Liver (tissue), 8 donors: ENCODE measurements at regions not wholly inside any gene's neighbourhood (a gene's known extent, or its start where the extent isn't known, plus 50 kb on each side); places are given as distances from the start of the nearest gene placed in this dataset.

Experiments
- DNase-seq: peaks from one replicate; pipeline ENCODE4 v3.0.0-alpha.2; 2017; ENCODE audit warnings: low spot score
- H3K27ac ChIP-seq, 2 donors: one replicate each; pipeline ENCODE4 v1.7.0; 2013; ENCODE audit warnings: inconsistent platforms in 2 of 2, low read length in 2 of 2, control low read depth in 1 of 2, low read depth in 1 of 2, mild to moderate bottlenecking in 1 of 2
- H3K27me3 ChIP-seq, 4 donors: one replicate each; pipeline versions ENCODE4 v1.6.1 to v1.7.0; 2013; ENCODE audit warnings: low read length in 3 of 4, inconsistent platforms in 1 of 4, mild to moderate bottlenecking in 1 of 4, moderate library complexity in 1 of 4; ENCODE audit not compliant: control insufficient read depth in 4 of 4, insufficient read depth in 4 of 4
- H3K36me3 ChIP-seq, 4 donors: one replicate each; pipeline versions ENCODE4 v1.6.1 to v1.7.0; 2013; ENCODE audit warnings: low read length in 3 of 4, mild to moderate bottlenecking in 3 of 4, low read depth in 1 of 4, moderate library complexity in 1 of 4; ENCODE audit not compliant: control insufficient read depth in 4 of 4, insufficient read depth in 3 of 4
- H3K4me1 ChIP-seq, 4 donors: one replicate each; pipeline versions ENCODE4 v1.6.1 to v1.7.0; 2013; ENCODE audit warnings: low read length in 3 of 4, mild to moderate bottlenecking in 3 of 4, moderate library complexity in 1 of 4; ENCODE audit not compliant: control insufficient read depth in 4 of 4, insufficient read depth in 4 of 4
- H3K4me3 ChIP-seq, 3 donors: one replicate each; pipeline versions ENCODE4 v1.6.1 to v1.7.0; 2013; ENCODE audit warnings: low read length in 3 of 3, control low read depth in 1 of 3, low read depth in 1 of 3, mild to moderate bottlenecking in 1 of 3
- H3K9ac ChIP-seq, 2 donors: one replicate each; pipeline ENCODE4 v1.7.0; 2013; ENCODE audit warnings: low read length in 2 of 2, mild to moderate bottlenecking in 2 of 2, moderate library complexity in 2 of 2, control low read depth in 1 of 2, low read depth in 1 of 2
- H3K9me3 ChIP-seq, 4 donors: one replicate each; pipeline versions ENCODE4 v1.6.1 to v1.7.0; 2013; ENCODE audit warnings: low read length in 3 of 4; ENCODE audit not compliant: control insufficient read depth in 4 of 4
- ATF3 ChIP-seq: IDR thresholded peaks from 2 replicates; pipeline ENCODE4 v1.6.1; 2016; ENCODE audit warnings: antibody characterized with exemption
- CTCF ChIP-seq: fragments of 150-350 bp; IDR thresholded peaks from 2 replicates; pipeline ENCODE4 v1.5.1; 2017; ENCODE audit warnings: improper control_type of control experiment, low read depth, low read length; ENCODE audit not compliant: missing input control
- FOXA1 ChIP-seq: IDR thresholded peaks from 2 replicates; pipeline ENCODE4 v1.6.1; 2016; ENCODE audit warnings: antibody characterized with exemption
- FOXA2 ChIP-seq: IDR thresholded peaks from 2 replicates; pipeline ENCODE4 v1.6.1; 2016; ENCODE audit warnings: antibody characterized with exemption
- GABPA ChIP-seq, 2 donors: IDR thresholded peaks in 1 of 2; conservative IDR thresholded peaks in 1 of 2; 2 replicates each; pipeline ENCODE4 v1.6.1; 2016; ENCODE audit warnings: antibody characterized with exemption in 2 of 2, mild to moderate bottlenecking in 1 of 2, moderate library complexity in 1 of 2
- HNF4A ChIP-seq, 2 donors: conservative IDR thresholded peaks; 2 replicates each; pipeline ENCODE4 v1.6.1; 2016; ENCODE audit warnings: antibody characterized with exemption in 2 of 2, mild to moderate bottlenecking in 2 of 2
- HNF4G ChIP-seq: IDR thresholded peaks from 2 replicates; pipeline ENCODE4 v1.6.1; 2016; ENCODE audit warnings: antibody characterized with exemption
- JUND ChIP-seq, 2 donors: IDR thresholded peaks; 2 replicates each; pipeline ENCODE4 v1.6.1; 2016; ENCODE audit warnings: antibody characterized with exemption in 2 of 2
- NR2F2 ChIP-seq: IDR thresholded peaks from 2 replicates; pipeline ENCODE4 v1.6.1; 2016; ENCODE audit warnings: antibody characterized with exemption
- RAD21 ChIP-seq, 2 donors: IDR thresholded peaks; 2 replicates each; pipeline ENCODE4 v1.6.1; 2016; ENCODE audit warnings: antibody characterized with exemption in 2 of 2, mild to moderate bottlenecking in 2 of 2
- RXRA ChIP-seq, 2 donors: IDR thresholded peaks; 2 replicates each; pipeline ENCODE4 v1.6.1; 2017 to 2018; ENCODE audit warnings: antibody characterized with exemption in 2 of 2, mild to moderate bottlenecking in 1 of 2
- TAF1 ChIP-seq: conservative IDR thresholded peaks from 2 replicates; pipeline ENCODE4 v1.6.1; 2016; ENCODE audit warnings: antibody characterized with exemption, mild to moderate bottlenecking
- YY1 ChIP-seq: IDR thresholded peaks from 2 replicates; pipeline ENCODE4 v1.6.1; 2016; ENCODE audit warnings: antibody characterized with exemption, mild to moderate bottlenecking
- WGBS: extraction: QIAGEN DNeasy Blood & Tissue Kit; methylation state at CpG from one replicate; pipeline ENCODE4 v1.1.7; 2013; 5-methylcytosine and 5-hydroxymethylcytosine counted together
- TF ChIP-seq, protein P1 (sequence below): IDR thresholded peaks from 2 replicates; pipeline ENCODE4 v1.6.1; 2016; ENCODE audit warnings: antibody characterized with exemption
- TF ChIP-seq, protein P2 (sequence below): IDR thresholded peaks from 2 replicates; pipeline ENCODE4 v1.6.1; 2016; ENCODE audit warnings: antibody characterized with exemption
- TF ChIP-seq, protein P3 (sequence below): IDR thresholded peaks from 2 replicates; pipeline ENCODE4 v1.6.1; 2016; ENCODE audit warnings: antibody characterized with exemption, mild to moderate bottlenecking
- donor health status: healthy.
- donor health status: healthy.
- donor health status: healthy.
- donor health status: healthy.
- donor health status: healthy.

- no peak overlapping the region for H3K9ac ChIP-seq
- no peaks in the 10 kb centered on the region for H3K36me3 ChIP-seq
- no peaks in the 10 kb centered on the region for H3K4me1 ChIP-seq
- no peaks in the 10 kb centered on the region for H3K9me3 ChIP-seq
- DNase-seq: no peak
- H3K27ac ChIP-seq: no peak overlapping the region
- TF ChIP-seq, protein P1, sequence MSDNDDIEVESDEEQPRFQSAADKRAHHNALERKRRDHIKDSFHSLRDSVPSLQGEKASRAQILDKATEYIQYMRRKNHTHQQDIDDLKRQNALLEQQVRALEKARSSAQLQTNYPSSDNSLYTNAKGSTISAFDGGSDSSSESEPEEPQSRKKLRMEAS: no peak
- TF ChIP-seq HNF4G (no peak), JUND (IDR thresholded peaks at IDR 0.05) (no peak), TAF1 (no peak), HNF4A (conservative IDR thresholded peaks at IDR 0.05) (no peak), CTCF (no peak), RAD21 (IDR thresholded peaks at IDR 0.05) (no peak), ATF3 (no peak), GABPA (IDR thresholded peaks at IDR 0.05 in 1 of 2, conservative IDR thresholded peaks at IDR 0.05 in 1 of 2) (no peak), FOXA1 (no peak), RXRA (IDR thresholded peaks at IDR 0.05) (no peak), YY1 (no peak), FOXA2 (no peak), NR2F2 (no peak)
- TF ChIP-seq, protein P2, sequence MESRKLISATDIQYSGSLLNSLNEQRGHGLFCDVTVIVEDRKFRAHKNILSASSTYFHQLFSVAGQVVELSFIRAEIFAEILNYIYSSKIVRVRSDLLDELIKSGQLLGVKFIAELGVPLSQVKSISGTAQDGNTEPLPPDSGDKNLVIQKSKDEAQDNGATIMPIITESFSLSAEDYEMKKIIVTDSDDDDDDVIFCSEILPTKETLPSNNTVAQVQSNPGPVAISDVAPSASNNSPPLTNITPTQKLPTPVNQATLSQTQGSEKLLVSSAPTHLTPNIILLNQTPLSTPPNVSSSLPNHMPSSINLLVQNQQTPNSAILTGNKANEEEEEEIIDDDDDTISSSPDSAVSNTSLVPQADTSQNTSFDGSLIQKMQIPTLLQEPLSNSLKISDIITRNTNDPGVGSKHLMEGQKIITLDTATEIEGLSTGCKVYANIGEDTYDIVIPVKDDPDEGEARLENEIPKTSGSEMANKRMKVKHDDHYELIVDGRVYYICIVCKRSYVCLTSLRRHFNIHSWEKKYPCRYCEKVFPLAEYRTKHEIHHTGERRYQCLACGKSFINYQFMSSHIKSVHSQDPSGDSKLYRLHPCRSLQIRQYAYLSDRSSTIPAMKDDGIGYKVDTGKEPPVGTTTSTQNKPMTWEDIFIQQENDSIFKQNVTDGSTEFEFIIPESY: no peak
- TF ChIP-seq, protein P3, sequence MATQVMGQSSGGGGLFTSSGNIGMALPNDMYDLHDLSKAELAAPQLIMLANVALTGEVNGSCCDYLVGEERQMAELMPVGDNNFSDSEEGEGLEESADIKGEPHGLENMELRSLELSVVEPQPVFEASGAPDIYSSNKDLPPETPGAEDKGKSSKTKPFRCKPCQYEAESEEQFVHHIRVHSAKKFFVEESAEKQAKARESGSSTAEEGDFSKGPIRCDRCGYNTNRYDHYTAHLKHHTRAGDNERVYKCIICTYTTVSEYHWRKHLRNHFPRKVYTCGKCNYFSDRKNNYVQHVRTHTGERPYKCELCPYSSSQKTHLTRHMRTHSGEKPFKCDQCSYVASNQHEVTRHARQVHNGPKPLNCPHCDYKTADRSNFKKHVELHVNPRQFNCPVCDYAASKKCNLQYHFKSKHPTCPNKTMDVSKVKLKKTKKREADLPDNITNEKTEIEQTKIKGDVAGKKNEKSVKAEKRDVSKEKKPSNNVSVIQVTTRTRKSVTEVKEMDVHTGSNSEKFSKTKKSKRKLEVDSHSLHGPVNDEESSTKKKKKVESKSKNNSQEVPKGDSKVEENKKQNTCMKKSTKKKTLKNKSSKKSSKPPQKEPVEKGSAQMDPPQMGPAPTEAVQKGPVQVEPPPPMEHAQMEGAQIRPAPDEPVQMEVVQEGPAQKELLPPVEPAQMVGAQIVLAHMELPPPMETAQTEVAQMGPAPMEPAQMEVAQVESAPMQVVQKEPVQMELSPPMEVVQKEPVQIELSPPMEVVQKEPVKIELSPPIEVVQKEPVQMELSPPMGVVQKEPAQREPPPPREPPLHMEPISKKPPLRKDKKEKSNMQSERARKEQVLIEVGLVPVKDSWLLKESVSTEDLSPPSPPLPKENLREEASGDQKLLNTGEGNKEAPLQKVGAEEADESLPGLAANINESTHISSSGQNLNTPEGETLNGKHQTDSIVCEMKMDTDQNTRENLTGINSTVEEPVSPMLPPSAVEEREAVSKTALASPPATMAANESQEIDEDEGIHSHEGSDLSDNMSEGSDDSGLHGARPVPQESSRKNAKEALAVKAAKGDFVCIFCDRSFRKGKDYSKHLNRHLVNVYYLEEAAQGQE: no peak
- WGBS: 93% methylated on average over 3 of the region's 3 CpGs
- H3K4me3 ChIP-seq: no peak overlapping the region
- H3K27me3 ChIP-seq: no peaks in the 10 kb centered on the region
Observed at GRCh38 chr14:84404246-84404645, 1125.7 kb upstream of the FLRT2 start.

- H3K27ac ChIP-seq: no peak overlapping the region
- H3K4me1 ChIP-seq: no peaks in the 10 kb centered on the region
- no peak overlapping the region for H3K9ac ChIP-seq
- H3K4me3 ChIP-seq: no peak overlapping the region
- peaks cover 0 to 4% (median 0%) of the 10 kb centered on the region in 4 donors for H3K9me3 ChIP-seq
- no peaks in the 10 kb centered on the region for H3K36me3 ChIP-seq
- no peak for DNase-seq
- H3K27me3 ChIP-seq: no peaks in the 10 kb centered on the region
- WGBS: 51% methylated on average over 3 of the region's 3 CpGs
- TF ChIP-seq CTCF: no peak
- no peak for TF ChIP-seq JUND (IDR thresholded peaks at IDR 0.05)
- TF ChIP-seq HNF4A (conservative IDR thresholded peaks at IDR 0.05): no peak
- TF ChIP-seq, protein P3: no peak
- no peak for TF ChIP-seq NR2F2
- no peak for TF ChIP-seq RAD21 (IDR thresholded peaks at IDR 0.05)
Observed at GRCh38 chr14:84409435-84409834, 1120.5 kb upstream of the FLRT2 start.
